GM23338 (cell line): ENCODE measurements at regions not wholly inside any gene's neighbourhood (a gene's known extent, or its start where the extent isn't known, plus 50 kb on each side); places are given as distances from the start of the nearest gene placed in this dataset.

Experiments
- CREB1 ChIP-seq: fragments of 250-450 bp; sonication (Bioruptor Pico); IDR thresholded peaks from 2 replicates; pipeline ENCODE4 v1.5.0; 2020; ENCODE audit warnings: low read depth, mild to moderate bottlenecking, moderate library complexity
- CTCF ChIP-seq, 2 experiments: fragments of 200-600 bp in 1 of 2; sonication (generic) in 1 of 2; conservative IDR thresholded peaks; 2 replicates each; pipeline versions ENCODE4 v1.5.1 to v1.6.1; 2016 to 2017; ENCODE audit warnings: antibody characterized with exemption in 2 of 2, low read depth in 2 of 2, mild to moderate bottlenecking in 2 of 2, moderate library complexity in 1 of 2
- ETS1 ChIP-seq: IDR thresholded peaks from 2 replicates; pipeline ENCODE4 v1.6.1; 2016; ENCODE audit warnings: antibody characterized with exemption
- EZH2 ChIP-seq: fragments of 200-600 bp; sonication (generic); IDR thresholded peaks from one replicate; pipeline ENCODE4 v1.8.0; 2017; ENCODE audit warnings: antibody characterized with exemption, mild to moderate bottlenecking, low read depth; ENCODE audit not compliant: unreplicated experiment
- EZH2phosphoT487 ChIP-seq: fragments of 200-600 bp; sonication (generic); IDR thresholded peaks from one replicate; pipeline ENCODE4 v1.8.1; 2018; ENCODE audit warnings: antibody characterized with exemption; ENCODE audit not compliant: unreplicated experiment
- NANOG ChIP-seq: IDR thresholded peaks from 2 replicates; pipeline ENCODE4 v1.6.1; 2016; ENCODE audit warnings: antibody characterized with exemption, borderline replicate concordance
- POLR2AphosphoS5 ChIP-seq: IDR thresholded peaks from 2 replicates; pipeline ENCODE4 v1.6.1; 2016; ENCODE audit warnings: antibody characterized with exemption, low read depth
- REST ChIP-seq: IDR thresholded peaks from one replicate; pipeline ENCODE4 v1.6.1; 2018; ENCODE audit warnings: antibody characterized with exemption; ENCODE audit not compliant: unreplicated experiment

GRCh38 chr6:9002833-9003232, 567.5 kb upstream of the SLC35B3 start:
- TF ChIP-seq EZH2phosphoT487, result no peak
- no peak for TF ChIP-seq CTCF (conservative IDR thresholded peaks at IDR 0.05; ENCODE audit: low read depth in 2 of 2)
- TF ChIP-seq CREB1 (CRISPR knock-in tag), result no peak
- TF ChIP-seq EZH2, result no peak
- no peak for TF ChIP-seq REST
- TF ChIP-seq POLR2AphosphoS5, result no peak
- TF ChIP-seq NANOG, result no peak
- no peak for TF ChIP-seq ETS1
